ENCODE measurements at regions not wholly inside any gene's neighbourhood (a gene's known extent, or its start where the extent isn't known, plus 50 kb on each side); places are given as distances from the start of the nearest gene placed in this dataset.

DNA sequence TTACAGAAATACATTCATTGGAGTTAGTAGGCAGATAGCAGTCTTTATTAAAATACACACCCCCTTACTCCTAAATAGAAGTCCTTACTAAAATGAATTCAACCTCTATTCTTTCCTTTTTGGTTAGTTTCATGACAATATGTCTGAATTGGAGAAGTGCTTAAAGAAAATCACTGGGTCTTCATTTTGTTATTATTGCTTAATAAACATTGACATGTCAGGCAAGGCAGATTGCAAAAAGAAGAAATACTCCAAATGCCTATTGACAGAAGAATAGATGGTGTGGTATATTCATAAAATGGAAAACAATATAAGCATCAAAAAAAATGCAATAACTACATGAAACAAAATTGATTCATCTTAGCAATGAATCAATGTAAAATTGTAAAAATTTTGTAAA lies 135.5 kb downstream of the TMEM26 start:
- DNase-seq = no peak

DNA sequence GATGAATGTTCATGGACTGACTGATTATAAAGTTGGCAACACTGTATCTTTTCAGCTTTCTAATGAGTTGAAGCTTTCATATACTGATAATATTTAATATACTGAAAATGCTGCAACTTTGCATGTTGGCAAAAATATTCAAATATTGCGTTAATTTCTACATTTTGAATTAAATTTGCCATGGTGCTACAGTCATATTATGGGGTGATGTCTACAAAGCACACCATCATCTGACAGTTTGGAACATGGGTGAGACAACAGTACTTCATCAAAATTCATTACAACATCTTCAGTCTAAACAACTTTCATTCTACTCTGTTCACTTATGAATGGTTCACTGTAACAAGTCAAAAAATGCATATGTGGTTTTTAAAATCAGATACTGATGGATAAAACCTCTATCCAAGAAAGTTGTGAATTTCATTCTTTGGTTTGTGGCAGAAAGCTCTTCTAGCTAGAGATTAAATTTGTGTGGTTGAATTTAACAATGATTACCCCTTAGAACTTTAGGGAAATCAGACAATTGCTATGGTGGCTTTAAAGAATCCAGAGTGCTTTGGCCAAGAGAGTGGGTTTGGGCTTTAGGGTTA lies 136.4 kb downstream of the TMEM26 start:
- DNase-seq = no peak

DNA sequence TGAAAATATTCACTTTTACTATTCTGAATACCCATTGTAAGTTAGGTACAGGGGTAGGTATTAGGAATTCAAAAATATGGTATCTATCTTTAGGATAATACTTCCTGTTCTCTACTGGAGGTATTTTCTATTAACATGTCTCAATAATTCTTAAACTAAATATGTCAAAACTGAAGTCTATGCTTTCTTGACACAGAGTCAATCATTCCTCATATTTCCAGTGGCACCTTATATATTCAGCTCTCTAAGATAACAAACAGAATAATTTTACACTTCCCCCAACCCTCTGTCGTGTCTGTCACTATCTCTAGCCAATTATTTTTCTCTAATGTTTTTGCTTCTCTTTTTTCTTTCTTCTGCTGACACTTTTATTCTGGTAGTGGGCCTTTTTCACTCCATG lies 138.9 kb downstream of the TMEM26 start:
- DNase-seq = no peak

DNA sequence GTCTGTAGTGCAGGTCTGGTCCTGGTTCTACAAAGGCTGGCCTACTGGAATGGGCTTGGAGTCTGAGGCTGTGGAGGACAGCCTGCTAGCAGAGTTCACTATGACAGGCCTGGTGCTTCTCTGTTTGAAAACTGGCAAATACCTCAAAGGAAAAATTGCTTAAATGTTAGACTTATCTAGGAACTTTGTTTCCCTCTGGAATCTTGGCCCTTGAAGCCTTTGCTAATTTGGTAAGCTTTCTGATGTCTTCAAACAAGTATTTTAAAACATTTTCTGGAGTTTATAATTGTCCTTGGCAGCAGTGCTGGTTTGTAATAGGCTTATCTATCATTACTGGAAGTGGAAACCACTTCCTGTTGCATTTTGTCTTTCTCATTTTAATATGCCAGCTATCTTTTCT lies 139.7 kb downstream of the TMEM26 start:
- peak; percentile 30 for DNase-seq

DNA sequence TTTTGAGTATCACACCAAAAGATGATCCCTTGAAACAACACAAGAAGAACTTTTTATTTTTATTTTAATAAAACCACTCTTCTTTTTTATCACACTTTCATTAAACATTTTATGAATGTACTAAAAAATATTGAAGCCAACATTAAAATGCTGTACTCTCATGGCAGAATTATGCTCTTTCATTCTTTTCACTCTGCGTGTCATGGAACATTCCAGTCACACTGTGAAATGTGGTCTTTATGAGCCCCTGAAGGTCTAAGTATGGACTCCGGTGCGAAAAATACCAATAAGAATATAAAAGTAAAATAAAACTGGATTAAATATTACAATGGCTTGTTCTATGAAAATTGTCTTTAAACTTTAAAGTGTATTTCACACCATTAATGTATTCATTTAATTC lies 148.4 kb downstream of the TMEM26 start:
- peak; percentile 54 for DNase-seq

DNA sequence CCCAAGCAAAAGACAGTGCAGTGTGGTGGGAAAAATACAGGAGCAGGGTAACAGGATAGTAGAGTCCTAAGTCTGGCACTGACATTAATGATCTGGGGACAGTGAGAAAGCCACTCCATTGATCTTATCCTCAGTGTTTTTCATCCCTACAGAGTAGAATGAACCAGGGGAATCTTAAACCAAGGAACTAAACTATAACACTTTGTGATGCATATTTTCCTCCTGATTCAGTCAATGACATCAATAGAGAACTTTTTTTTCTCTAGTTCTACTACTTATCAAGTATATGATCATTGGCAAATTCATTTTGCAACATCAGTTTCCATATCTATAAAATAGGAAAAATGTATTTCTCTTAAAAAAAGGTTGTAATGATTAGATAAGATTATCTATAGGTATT lies 151.1 kb downstream of the TMEM26 start:
- DNase-seq = peak; percentile 11

DNA sequence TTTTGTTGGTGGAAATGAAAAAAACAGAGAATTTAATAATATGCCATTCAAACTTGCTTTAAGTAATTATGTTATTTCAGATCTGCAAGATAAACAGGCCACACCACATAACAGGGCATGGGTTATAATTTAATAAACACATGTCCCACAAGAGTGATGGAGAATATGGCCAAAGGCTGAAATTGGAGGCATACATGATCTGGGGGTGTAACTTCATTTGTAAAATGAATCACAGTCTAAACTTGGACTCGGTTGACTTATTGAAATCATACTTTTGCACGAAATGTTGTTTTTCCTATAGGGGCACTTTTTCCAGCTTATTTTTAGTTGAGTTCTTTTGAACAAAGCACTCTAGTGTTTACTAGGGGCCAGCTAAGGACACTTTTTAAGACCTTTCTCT lies 151.6 kb downstream of the TMEM26 start:
- peak; percentile 14 for DNase-seq

DNA sequence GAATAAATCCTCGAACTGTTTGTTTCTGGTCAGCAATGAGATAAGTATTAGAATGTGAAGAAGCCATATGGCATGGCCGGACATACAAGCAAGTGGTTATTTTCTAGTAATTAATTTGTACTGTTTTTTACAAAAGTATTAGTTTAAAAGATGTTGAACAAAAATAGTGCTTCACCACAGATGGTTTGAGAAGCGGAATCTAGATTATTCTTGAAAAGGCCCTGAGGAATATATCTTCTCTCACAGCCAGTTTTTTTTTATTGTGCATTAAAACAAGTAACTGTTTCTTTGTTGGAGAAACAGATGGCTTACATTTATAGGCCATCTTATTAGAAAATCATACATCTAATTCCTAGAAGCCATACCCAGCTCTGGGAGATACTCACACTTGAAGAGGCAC lies 153.3 kb downstream of the TMEM26 start:
- DNase-seq = no peak

DNA sequence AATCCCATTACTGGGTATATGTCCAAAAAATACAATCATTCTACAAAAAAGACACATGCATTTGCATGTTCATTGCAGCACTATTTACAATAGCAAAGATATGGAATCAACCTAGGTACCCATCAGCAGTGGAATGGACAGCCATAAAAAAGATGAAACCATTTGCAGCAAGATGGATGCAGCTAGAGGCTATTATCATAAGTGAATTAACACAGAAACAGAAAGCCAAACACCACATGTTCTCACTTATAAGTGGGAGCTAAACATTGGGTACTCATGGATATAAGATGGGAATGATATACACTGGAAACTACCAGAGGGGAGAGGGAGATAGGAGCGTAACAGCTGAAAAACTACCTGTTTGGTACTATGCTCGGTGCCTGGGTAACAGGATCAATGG lies 154.0 kb downstream of the TMEM26 start:
- DNase-seq = no peak

DNA sequence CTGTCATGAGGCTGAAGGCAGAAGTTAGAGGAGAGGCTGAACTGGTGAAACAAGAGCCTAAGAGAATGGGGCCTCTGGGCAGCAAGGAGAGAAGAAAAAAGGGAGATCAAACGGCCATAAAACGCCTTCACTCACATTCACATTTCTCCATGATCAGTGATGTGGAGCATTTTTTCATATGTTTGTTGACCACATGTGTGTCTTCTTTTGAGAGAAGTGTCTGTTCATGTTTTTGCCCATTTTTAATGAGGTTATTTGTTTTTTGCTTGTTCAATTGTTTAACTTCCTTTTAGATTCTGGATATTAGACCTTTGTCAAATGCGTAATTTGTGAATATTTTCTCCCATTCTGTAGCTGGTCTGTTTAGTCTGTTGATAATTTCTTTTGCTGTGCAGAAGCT lies 155.0 kb downstream of the TMEM26 start:
- DNase-seq = no peak

DNA sequence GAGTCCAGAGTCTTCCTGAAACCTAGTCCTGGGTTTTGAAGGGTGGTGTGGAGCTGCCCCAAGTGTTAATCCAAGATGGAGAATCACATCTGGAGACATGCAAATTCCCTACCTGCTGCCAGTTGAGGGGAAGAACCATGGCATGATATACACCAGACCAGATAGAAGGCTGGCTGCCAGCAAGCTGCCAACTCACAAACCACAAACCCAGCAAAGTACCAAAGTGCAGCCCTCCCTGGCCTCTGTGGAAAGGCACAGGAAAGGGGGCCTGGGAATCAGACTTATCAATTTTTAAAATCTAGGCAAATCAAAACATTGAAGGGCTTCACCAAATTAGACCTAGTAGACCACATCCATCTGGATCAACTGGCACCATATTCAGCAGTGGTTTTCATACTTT lies 157.0 kb downstream of the TMEM26 start:
- DNase-seq = no peak

DNA sequence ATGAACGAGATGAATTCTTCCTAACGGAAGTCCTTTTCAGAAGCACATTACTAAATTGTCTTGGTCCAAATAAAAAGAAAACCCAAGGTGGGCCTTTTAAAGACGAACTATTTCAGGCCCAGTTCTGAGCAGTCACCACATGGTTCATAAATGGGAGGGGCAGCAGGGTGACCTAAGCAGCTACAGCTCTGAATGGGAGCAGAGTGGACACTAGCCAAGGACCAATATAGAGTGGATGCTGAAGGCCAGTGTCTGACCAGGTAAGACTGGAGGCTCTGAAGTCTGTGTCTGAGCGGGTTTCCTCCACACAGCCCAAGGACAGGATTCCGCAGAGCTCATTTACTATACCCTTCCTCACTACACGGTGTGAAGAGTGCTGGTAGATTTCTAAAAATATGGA lies 159.1 kb downstream of the TMEM26 start:
- no peak for DNase-seq

DNA sequence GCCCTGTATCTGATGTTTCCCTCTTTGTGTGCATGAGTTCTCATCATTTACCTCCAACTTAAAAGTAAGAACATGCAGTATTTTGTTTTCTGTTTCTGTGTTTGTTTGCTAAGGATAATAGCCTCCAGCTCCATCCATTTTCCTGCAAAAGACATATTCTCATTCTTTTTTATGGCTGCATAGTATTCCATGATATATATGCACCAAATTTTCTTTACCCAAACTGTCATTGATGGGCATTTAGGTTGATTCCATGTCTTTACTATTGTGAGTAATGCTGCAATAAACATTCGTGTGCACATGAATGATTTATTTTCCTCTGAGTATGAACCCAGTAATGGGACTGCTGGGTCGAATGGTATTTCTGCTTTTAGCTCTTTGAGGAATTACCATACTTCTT lies 163.4 kb downstream of the TMEM26 start:
- DNase-seq = no peak

DNA sequence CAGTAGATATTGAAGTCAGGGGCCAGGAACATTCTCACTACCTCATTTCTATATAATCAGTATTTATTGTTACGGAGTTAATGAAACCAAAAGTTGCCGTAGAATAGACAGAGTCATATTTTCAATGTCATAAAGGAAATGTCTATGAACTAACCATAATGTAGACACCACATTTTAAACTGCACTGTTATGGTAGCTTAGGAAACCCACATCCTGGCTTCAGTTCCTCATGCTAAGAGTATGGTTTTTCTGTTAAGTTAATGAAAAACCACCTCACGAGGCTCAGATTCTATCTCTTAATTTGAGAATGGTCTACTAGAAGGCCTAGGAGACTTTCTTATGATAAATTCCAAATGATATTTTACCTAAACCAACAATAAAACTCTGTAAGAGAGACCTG lies 166.5 kb downstream of the TMEM26 start:
- no peak for DNase-seq

DNA sequence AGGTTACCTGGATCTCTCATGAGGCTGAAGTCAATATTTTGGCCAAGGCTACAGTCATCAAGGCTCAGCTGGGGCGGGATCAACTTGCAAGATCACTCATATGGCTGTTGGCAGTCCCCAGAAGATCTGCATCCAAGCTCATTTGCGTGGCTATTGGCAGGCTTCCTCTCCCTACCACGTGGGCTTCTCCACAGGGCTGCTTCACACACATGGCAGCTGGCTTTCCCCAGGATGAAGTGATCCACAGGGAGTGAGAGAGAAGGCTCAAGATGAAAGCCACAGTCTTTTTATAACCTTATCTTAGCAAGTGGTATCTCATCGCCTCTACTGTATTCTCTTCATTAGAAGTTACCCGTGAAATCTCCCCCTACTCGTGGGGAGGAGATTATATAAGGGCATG lies 167.4 kb downstream of the TMEM26 start:
- no peak for DNase-seq

DNA sequence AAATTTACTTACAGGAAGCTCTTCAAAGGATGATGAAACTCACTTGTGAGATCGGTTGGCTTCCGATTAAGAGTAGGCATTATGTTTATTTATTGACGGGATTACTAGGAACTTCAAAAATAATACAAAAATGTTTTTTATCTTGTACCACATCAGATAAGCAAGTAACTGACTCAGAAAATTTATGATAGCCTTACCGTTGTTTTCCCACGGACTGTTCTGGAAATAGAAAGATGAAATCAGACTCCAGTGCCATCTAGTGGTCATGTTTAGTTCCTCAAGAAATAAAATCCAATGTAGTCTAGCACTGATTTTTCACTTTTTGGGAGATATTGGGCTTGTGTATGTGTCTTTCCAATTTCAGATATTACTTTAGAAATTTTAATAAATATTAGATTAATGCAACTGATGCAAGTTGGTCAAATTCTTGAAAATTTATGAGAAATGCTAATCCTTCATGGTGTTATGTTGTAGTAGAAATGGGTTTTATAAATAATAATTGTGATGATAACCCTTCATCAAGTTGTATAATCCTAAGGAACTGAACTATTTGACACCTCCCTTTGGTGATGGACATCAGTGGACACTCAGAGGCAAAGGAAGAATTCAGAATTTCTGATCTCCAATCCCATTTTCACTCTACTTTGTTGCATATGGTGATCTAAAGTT lies 168.8 kb downstream of the TMEM26 start:
- peak; percentile 66 for DNase-seq

DNA sequence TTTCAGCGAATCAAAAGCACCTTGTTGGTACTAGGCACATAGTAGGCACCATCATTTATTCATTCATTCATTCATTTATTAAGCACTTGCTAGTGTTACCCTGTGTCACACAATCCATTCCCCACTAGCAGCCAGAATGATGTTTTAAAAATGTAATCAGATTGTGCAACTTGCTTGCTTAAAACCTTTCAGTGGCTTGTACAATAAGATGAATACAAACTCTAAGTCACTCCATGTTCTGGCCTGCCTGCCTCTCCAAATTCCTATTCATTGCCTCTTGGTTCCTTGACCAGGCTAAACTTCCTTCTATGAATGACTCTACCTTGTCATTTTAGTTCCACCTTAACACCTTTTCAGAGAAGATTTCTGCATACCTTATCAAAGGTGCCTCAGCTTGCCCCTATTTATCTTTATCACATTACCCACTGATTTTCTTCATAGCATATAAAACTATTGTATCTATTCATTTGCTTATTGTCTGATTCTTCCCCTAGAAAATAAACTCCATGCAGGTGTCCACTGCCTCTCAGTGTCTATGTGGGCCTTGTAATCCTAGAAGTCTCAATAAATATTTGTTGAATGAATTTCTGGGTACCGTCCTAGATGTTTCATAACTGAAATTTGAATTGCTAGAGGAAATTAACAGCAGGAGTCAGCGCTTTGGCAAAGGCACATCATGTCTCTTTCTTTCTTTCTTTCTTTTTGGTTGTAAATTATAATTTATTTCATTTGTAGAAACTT lies 169.5 kb downstream of the TMEM26 start:
- DNase-seq = no peak

DNA sequence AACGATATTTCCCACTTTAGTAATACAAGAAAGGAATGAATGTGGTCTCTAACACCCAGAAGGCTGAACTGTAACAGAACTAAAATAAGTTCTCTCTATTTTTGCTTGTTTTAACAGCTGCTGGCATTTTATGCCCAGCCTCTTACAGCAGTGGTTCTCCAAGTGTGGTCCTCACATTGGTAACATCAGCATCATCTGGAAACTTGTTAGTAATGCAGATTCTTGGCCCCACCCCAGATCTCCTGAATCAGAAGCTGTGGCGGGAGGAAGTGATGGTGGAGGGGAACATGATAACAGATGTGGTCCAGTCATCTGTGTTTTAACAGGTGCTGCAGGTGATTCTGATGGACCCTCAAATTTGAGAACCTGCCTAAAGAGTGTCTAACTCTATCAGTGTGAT lies 170.1 kb downstream of the TMEM26 start:
- peak; percentile 22 for DNase-seq

DNA sequence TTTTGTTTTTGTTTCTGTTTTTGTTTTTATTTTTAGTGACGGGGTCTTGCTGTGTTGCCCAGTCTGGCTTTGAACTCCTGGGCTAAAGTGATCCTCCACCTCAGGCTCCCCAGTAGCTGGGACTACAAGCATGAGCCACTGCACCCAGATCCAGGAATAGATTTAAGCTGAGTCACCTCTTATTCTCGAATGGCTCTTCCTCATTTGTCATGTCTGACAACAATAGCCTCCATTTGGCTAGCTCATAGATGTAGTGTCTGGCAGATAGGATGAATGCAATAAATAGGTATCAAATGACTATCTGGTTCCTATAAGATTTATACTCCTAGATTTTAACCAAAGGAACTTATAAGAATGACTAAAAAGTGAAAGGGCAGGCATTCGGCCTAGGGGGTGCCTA lies 172.9 kb downstream of the TMEM26 start:
- peak; percentile 70 for DNase-seq

DNA sequence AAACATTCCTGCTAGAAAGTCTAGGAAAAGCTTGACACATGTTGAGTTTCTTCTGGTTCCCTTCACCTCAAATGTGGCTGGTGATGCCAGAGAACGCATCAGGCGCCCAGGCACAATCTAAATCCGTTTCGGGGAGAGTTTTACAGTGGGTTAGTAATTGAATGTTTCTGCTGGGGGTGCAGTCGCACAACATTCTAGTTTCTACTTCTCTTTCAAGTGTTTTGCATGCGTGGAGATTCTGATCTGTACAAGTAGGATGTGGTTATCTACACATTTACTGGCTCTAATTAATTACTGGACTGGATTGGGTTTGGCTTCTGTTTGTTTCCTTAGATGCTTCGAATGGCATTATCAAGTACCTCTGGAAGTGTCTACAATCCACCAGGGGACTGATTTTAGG lies 173.8 kb downstream of the TMEM26 start:
- DNase-seq = no peak

DNA sequence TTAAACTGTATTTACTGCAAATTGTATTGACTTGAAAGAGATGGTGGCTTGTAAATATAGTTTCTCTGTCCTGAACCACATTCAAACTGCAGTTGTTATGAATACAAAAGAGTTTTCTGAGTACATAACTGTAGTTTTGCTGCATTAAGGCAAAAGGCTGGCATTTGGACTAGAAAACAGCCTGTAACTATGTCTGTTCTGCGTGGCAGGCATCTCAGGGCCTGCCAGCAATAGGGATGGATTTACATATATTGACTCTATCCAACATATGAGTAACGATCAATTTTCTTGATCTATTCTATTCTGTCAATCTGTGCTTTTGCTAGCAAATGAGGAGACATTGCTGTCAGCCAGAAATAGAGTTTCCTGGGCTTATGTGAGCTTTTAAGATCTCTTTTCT lies 174.6 kb downstream of the TMEM26 start:
- no peak for DNase-seq

DNA sequence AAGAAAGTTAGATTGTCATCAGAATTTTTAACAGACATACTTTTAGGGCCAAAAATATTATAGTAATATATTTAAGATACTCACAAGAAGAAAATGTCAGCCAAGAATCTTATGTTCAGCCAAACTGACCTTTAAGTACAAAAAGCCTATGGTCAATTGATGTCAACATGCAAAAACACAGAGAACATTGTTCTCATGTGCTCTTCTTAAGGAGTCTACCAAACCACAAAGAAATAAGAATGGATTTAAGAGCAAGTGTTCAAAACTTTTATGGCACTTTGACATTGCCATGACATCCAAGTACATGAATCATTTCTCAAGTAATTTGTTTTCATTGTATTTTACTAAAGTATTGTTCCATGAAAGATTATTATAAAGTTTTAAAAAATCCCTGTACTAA lies 180.4 kb downstream of the TMEM26 start:
- DNase-seq = no peak

DNA sequence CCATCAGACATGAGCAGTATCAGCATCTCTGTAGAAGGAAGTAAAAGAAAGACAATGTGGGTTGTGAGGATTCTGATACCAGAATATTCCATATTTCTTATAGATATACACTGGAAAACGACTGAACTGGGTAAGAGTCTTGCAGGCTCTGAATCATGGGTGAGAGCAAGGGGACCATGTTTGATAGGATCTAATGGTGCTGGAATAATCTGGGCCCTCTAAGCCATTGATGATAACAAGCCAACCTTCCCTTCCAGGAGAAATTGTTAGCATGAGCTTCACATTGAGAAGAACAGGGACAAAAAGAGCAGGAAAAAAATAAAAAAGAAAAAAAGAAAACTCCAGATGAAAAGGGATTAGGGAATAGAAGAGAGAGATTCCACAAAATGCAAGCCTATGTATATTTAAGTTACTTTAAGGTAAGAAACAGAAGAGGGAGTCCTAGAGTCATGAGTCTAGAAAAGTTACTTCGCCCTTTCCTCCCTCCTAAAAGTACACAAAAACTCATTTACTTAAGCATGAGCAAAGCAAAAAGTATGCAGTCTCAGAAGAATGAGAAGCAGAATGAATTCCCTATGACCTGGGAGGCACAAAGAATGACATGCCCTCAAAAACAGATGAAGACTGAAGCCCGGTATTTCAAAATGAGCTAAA lies 181.9 kb downstream of the TMEM26 start:
- DNase-seq = peak; percentile 75

DNA sequence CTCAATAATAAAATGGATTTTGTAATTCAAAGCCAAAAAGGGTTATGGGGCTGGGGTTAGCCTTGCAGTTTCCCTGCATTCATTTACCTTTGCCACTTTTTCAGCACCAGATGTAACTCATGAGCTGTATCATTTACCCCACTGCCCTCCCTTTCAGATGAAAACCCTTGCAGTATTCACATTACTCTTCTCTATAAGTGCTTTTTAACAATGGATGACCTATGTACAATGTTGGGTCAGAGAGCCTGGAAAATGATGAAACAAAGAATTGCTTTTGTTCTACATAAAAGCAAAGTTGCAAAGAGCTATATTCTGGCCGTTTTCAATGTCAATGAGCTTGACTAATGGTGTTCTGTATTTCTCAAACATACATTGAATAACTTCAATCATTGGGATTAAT lies 189.7 kb downstream of the TMEM26 start:
- DNase-seq = no peak

Measured in fibroblast of skin of right quadriceps (primary cell).